ENCODE measurements at regions not wholly inside any gene's neighbourhood (a gene's known extent, or its start where the extent isn't known, plus 50 kb on each side); places are given as distances from the start of the nearest gene placed in this dataset.

DNA sequence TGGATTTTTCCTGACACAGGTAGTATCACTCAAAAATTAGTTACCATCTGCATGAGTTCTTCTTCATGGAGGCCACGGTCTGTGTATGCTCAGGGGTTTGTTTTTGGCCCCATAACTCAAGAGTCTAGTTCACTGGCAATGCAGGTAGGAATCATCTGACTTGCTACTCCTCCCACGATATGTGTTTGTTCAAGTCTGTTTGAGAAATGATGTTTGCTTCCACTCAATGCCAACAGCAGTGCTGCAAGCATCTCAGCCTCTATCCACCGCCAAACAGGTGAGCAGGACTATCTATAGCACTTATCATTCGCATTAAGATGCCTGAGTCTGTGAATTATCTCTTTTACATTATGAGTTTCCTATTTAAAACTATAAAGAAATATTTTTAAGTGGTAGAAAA lies 264.8 kb upstream of the PTGER4 start:
- TF ChIP-seq, protein P1, sequence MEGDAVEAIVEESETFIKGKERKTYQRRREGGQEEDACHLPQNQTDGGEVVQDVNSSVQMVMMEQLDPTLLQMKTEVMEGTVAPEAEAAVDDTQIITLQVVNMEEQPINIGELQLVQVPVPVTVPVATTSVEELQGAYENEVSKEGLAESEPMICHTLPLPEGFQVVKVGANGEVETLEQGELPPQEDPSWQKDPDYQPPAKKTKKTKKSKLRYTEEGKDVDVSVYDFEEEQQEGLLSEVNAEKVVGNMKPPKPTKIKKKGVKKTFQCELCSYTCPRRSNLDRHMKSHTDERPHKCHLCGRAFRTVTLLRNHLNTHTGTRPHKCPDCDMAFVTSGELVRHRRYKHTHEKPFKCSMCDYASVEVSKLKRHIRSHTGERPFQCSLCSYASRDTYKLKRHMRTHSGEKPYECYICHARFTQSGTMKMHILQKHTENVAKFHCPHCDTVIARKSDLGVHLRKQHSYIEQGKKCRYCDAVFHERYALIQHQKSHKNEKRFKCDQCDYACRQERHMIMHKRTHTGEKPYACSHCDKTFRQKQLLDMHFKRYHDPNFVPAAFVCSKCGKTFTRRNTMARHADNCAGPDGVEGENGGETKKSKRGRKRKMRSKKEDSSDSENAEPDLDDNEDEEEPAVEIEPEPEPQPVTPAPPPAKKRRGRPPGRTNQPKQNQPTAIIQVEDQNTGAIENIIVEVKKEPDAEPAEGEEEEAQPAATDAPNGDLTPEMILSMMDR (IDR thresholded peaks at IDR 0.05) = no peak
- TF ChIP-seq POLR2A (IDR thresholded peaks at IDR 0.05) (no peak), EP300 (IDR thresholded peaks at IDR 0.05; ENCODE audit: low read depth) (no peak), POLR2AphosphoS5 (IDR thresholded peaks at IDR 0.05) (no peak)

Measured in transverse colon (tissue), 4 donors.